ENCODE measurements at regions not wholly inside any gene's neighbourhood (a gene's known extent, or its start where the extent isn't known, plus 50 kb on each side); places are given as distances from the start of the nearest gene placed in this dataset.
"Not testable (repeated sequence)": the region's sequence is repeated elsewhere in the genome, so short reads cannot be mapped to it uniquely, and the experiment has no call there.

- no peak for DNase-seq
These were observed 477.1 kb upstream of the TENM3 start for GRCh38 chr4:181766061-181766548.

GRCh38 chr4:181770971-181771370 is 472.2 kb upstream of the TENM3 start:
- DNase-seq: no peak

- no peak for DNase-seq
These were observed 467.9 kb upstream of the TENM3 start for GRCh38 chr4:181775298-181775697.

- DNase-seq: no peak
These were observed 466.7 kb upstream of the TENM3 start for GRCh38 chr4:181776264-181777054.

- no peak for DNase-seq
These were observed 465.7 kb upstream of the TENM3 start for GRCh38 chr4:181777518-181777917.

- DNase-seq: no peak
These were observed 458.3 kb upstream of the TENM3 start for GRCh38 chr4:181784881-181785280.

GRCh38 chr4:181792641-181793040 is 450.6 kb upstream of the TENM3 start:
- no peak for DNase-seq

GRCh38 chr4:181793096-181793495 is 450.1 kb upstream of the TENM3 start:
- DNase-seq: no peak

GRCh38 chr4:181796502-181796901 is 446.7 kb upstream of the TENM3 start:
- DNase-seq: no peak

- no peak for DNase-seq
These were observed 444.7 kb upstream of the TENM3 start for GRCh38 chr4:181798536-181798935.

GRCh38 chr4:181799561-181800069 is 443.6 kb upstream of the TENM3 start:
- DNase-seq: no peak

- no peak for DNase-seq
These were observed 441.0 kb upstream of the TENM3 start for GRCh38 chr4:181802207-181802606.

- DNase-seq: no peak
These were observed 435.4 kb upstream of the TENM3 start for GRCh38 chr4:181807771-181808170.

GRCh38 chr4:181810711-181811110 is 432.5 kb upstream of the TENM3 start:
- DNase-seq: no peak

- DNase-seq: not testable (repeated sequence)
These were observed 431.7 kb upstream of the TENM3 start for GRCh38 chr4:181811550-181811949.

- DNase-seq: no peak
These were observed 423.3 kb upstream of the TENM3 start for GRCh38 chr4:181819946-181820345.

GRCh38 chr4:181820553-181820952 is 422.6 kb upstream of the TENM3 start:
- no peak for DNase-seq

GRCh38 chr4:181821039-181822004 is 421.9 kb upstream of the TENM3 start:
- DNase-seq: no peak

- no peak for DNase-seq
These were observed 421.2 kb upstream of the TENM3 start for GRCh38 chr4:181822005-181822375.

- DNase-seq: no peak
These were observed 420.0 kb upstream of the TENM3 start for GRCh38 chr4:181823183-181823582.

- no peak for DNase-seq
These were observed 419.6 kb upstream of the TENM3 start for GRCh38 chr4:181823645-181824044.

GRCh38 chr4:181825564-181825963 is 417.6 kb upstream of the TENM3 start:
- no peak for DNase-seq

GRCh38 chr4:181827246-181827645 is 416.0 kb upstream of the TENM3 start:
- DNase-seq: no peak
